ENCODE measurements at regions not wholly inside any gene's neighbourhood (a gene's known extent, or its start where the extent isn't known, plus 50 kb on each side); places are given as distances from the start of the nearest gene placed in this dataset.
A peak's percentile ranks its signal among the peaks of the same experiment; 100 is the strongest.
"Not testable (repeated sequence)": the region's sequence is repeated elsewhere in the genome, so short reads cannot be mapped to it uniquely, and the experiment has no call there.

- no peak for DNase-seq
Measured at GRCh38 chr10:34957531-34957930, 132.6 kb downstream of the CUL2 start.

GRCh38 chr10:34956756-34957155, 133.4 kb downstream of the CUL2 start:
- DNase-seq = no peak

- DNase-seq = no peak
Measured at GRCh38 chr10:34955391-34955790, 134.8 kb downstream of the CUL2 start.

- no peak for DNase-seq
Measured at GRCh38 chr10:34954142-34954541, 136.0 kb downstream of the CUL2 start.

GRCh38 chr10:34951263-34951887, 136.3 kb upstream of the PARD3 start:
- not testable (repeated sequence) for DNase-seq

GRCh38 chr10:34945951-34946522, 130.9 kb upstream of the PARD3 start:
- DNase-seq = not testable (repeated sequence)

GRCh38 chr10:34941471-34942357, 126.6 kb upstream of the PARD3 start:
- DNase-seq = no peak

GRCh38 chr10:34940436-34940835, 125.3 kb upstream of the PARD3 start:
- no peak for DNase-seq

GRCh38 chr10:34938399-34938670, 123.2 kb upstream of the PARD3 start:
- DNase-seq = no peak

GRCh38 chr10:34937643-34938398, 122.7 kb upstream of the PARD3 start:
- DNase-seq = not testable (repeated sequence)

- DNase-seq = no peak
Measured at GRCh38 chr10:34936061-34936460, 121.0 kb upstream of the PARD3 start.

- no peak for DNase-seq
Measured at GRCh38 chr10:34933676-34934075, 118.6 kb upstream of the PARD3 start.

- no peak for DNase-seq
Measured at GRCh38 chr10:34932235-34932634, 117.1 kb upstream of the PARD3 start.

- no peak for DNase-seq
Measured at GRCh38 chr10:34931216-34931615, 116.1 kb upstream of the PARD3 start.

GRCh38 chr10:34922138-34922537, 107.0 kb upstream of the PARD3 start:
- DNase-seq = no peak

GRCh38 chr10:34920578-34920977, 105.5 kb upstream of the PARD3 start:
- no peak for DNase-seq

- no peak for DNase-seq
Measured at GRCh38 chr10:34918776-34919315, 103.8 kb upstream of the PARD3 start.

- no peak for DNase-seq
Measured at GRCh38 chr10:34918060-34918775, 103.1 kb upstream of the PARD3 start.

- DNase-seq = peak in 1 of 3 donors; percentile 5
Measured at GRCh38 chr10:34916314-34916713, 101.2 kb upstream of the PARD3 start.

GRCh38 chr10:34912771-34913170, 97.7 kb upstream of the PARD3 start:
- DNase-seq = no peak

GRCh38 chr10:34911661-34912205, 96.6 kb upstream of the PARD3 start:
- no peak for DNase-seq

GRCh38 chr10:34908481-34908880, 93.4 kb upstream of the PARD3 start:
- no peak for DNase-seq
